SK-N-SH treated with all-trans-retinoic acid at 6 μM for 48 hours (cell line): ENCODE measurements at regions not wholly inside any gene's neighbourhood (a gene's known extent, or its start where the extent isn't known, plus 50 kb on each side); places are given as distances from the start of the nearest gene placed in this dataset.
"Not testable (repeated sequence)": the region's sequence is repeated elsewhere in the genome, so short reads cannot be mapped to it uniquely, and the experiment has no call there.

Experiments
- ATAC-seq: fragments of 200-7000 bp; cut with Tn5 transposase; 3 replicates; pipeline ENCODE4 v1.9.1; 2020; ENCODE audit warnings: mild to moderate bottlenecking, moderate library complexity
- ARNTL ChIP-seq: fragments of 450-650 bp; formaldehyde crosslinking; IDR thresholded peaks from 2 replicates; pipeline ENCODE4 v1.5.0; 2020; ENCODE audit warnings: low read depth, mild to moderate bottlenecking, moderate library complexity, borderline replicate concordance
- CSDC2 ChIP-seq: fragments of 250-450 bp; sonication (Bioruptor Pico); IDR thresholded peaks from 2 replicates; pipeline ENCODE4 v1.5.0; 2020; ENCODE audit warnings: mild to moderate bottlenecking, moderate library complexity
- GLIS3 ChIP-seq: fragments of 250-450 bp; sonication (Bioruptor Pico); IDR thresholded peaks from 2 replicates; pipeline ENCODE4 v1.5.0; 2020; ENCODE audit warnings: mild to moderate bottlenecking, moderate library complexity
- ISL1 ChIP-seq: fragments of 250-450 bp; sonication (Bioruptor Pico); IDR thresholded peaks from 2 replicates; pipeline ENCODE4 v2.1.2; 2022; ENCODE audit warnings: mild to moderate bottlenecking, moderate library complexity
- OSR1 ChIP-seq: fragments of 250-450 bp; sonication (Bioruptor Pico); IDR thresholded peaks from 2 replicates; pipeline ENCODE4 v1.8.0; 2022; ENCODE audit warnings: moderate library complexity, mild to moderate bottlenecking, inconsistent platforms
- PPARA ChIP-seq: fragments of 250-450 bp; sonication (Bioruptor Pico); IDR thresholded peaks from 2 replicates; pipeline ENCODE4 v1.5.0; 2020; ENCODE audit warnings: mild to moderate bottlenecking, borderline replicate concordance
- SNAI2 ChIP-seq: fragments of 250-450 bp; sonication (Bioruptor Pico); IDR thresholded peaks from 2 replicates; pipeline ENCODE4 v1.5.0; 2020; ENCODE audit warnings: mild to moderate bottlenecking, moderate library complexity
- TCF4 ChIP-seq: fragments of 250-450 bp; sonication (Bioruptor Pico); IDR thresholded peaks from 2 replicates; pipeline ENCODE4 v1.8.0; 2021; ENCODE audit warnings: mild to moderate bottlenecking, moderate library complexity, borderline replicate concordance
- ZFP3 ChIP-seq: fragments of 250-450 bp; sonication (Bioruptor Pico); IDR thresholded peaks from 2 replicates; pipeline ENCODE4 v1.5.0; 2020; ENCODE audit warnings: mild to moderate bottlenecking, moderate library complexity
- ZFP30 ChIP-seq: fragments of 450-650 bp; formaldehyde crosslinking; IDR thresholded peaks from 2 replicates; pipeline ENCODE4 v1.5.0; 2022; ENCODE audit warnings: mild to moderate bottlenecking, moderate library complexity
- ZNF70 ChIP-seq: fragments of 450-650 bp; formaldehyde crosslinking; IDR thresholded peaks from 2 replicates; pipeline ENCODE4 v1.5.0; 2020; ENCODE audit warnings: mild to moderate bottlenecking, moderate library complexity
- TF ChIP-seq, protein P1 (sequence below): fragments of 250-450 bp; sonication (Bioruptor Pico); IDR thresholded peaks from 2 replicates; pipeline ENCODE4 v1.8.0; 2021; ENCODE audit warnings: low read depth, mild to moderate bottlenecking, moderate library complexity, borderline replicate concordance
- TF ChIP-seq, protein P2 (sequence below): fragments of 250-450 bp; sonication (Bioruptor Pico); IDR thresholded peaks from 2 replicates; pipeline ENCODE4 v1.5.1; 2021; ENCODE audit warnings: mild to moderate bottlenecking, moderate library complexity
- TF ChIP-seq, protein P3 (sequence below): fragments of 250-450 bp; sonication (Bioruptor Pico); IDR thresholded peaks from 2 replicates; pipeline ENCODE4 v1.5.0; 2020; ENCODE audit warnings: mild to moderate bottlenecking, moderate library complexity
- TF ChIP-seq, protein P4 (sequence below): fragments of 250-450 bp; sonication (Bioruptor Pico); IDR thresholded peaks from 2 replicates; pipeline ENCODE4 v1.8.0; 2020; ENCODE audit warnings: mild to moderate bottlenecking, moderate library complexity, borderline replicate concordance

DNA sequence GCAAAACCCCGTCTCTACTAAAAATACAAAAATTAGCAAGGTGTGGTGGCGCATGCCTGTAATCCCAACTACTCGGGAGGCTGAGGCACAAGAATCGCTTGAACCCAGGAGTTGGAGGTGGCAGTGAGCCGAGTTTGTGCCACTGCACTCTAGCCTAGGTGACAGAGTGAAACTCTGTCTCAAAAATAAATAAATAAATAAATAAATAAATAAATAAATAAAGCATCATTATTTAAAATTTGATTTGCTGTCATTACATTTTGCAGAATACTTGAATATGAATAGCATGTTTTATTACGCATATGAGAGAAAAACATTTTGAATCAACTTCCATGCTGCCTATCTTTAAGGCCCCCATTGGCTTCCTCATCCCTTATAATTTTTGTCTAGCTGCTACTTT is 53.4 kb upstream of the MED14 start:
- not testable (repeated sequence) for ATAC-seq

DNA sequence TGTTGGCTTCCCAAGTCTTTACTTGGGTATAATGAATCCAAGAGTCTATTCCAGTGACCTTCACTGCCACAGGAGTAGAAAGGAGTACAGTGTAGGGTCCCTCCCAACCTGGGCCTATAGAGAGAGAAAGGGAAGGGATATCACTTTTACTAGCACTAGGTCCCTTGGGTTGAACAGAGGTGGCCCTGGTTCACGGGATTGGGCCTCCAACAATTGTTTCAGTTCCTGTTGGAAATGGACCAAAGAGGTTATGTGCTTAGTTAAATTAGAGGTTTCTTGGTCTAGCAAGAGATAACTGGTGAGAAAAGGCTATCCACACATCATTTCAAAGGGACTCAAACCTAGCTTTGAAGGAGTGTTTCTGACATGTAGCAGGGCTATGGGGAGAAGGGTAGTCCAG is 57.1 kb upstream of the MED14 start:
- no peak for ATAC-seq
- TF ChIP-seq ZFP30 (CRISPR knock-in tag) (no peak), SNAI2 (CRISPR knock-in tag) (no peak)

DNA sequence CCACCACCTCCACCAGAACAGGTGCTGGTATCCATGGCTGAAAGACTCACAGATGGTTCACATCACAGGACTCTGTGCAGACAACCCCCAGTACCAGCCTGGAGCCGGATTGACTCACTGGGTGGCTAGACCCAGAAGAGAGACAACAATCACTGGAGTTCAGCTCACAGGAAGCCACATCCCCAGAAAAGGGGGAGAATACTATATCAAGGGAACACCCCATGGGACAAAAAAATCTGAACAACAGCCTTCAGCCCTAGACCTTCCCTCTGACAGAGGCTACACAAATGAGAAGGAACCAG is 59.4 kb upstream of the MED14 start:
- ATAC-seq, result not testable (repeated sequence)

DNA sequence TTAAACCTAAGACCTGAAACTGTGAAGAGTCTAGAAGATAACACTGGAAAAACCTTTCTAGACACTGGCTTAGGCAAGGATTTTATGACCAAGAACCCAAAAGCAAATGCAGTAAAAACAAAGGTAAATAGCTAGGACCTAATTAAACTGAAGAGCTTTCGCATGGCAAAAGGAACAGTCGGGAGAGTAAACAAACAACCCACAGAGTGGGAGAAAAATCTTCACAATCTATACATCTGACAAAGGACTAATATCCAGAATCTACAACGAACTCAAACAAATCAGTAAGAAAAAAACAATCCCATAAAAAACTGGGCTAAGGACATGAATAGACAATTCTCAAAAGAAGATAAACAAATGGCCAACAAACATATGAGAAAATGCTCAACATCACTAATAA is 64.4 kb upstream of the MED14 start:
- not testable (repeated sequence) for ATAC-seq

DNA sequence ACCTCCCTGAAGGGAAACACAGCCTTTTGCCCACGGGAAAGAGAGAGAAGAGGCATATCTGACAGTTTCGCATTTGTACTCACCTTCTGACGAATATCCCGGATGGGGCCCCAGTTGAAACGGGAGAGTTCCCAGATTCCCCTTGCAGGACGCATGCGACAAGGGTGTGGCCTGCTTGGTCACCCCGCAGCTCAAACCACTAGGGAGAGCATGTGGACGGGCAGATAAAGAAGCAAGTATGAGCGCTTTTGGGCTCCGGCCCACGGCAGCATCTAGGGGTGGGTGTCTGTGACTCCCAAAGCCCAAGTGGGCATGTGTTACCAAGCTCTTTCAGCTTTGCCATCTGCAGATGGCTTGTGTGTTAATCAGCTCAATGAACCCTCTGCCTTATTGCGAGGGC is 70.1 kb upstream of the MED14 start:
- no peak for ATAC-seq
- TF ChIP-seq, protein P1, sequence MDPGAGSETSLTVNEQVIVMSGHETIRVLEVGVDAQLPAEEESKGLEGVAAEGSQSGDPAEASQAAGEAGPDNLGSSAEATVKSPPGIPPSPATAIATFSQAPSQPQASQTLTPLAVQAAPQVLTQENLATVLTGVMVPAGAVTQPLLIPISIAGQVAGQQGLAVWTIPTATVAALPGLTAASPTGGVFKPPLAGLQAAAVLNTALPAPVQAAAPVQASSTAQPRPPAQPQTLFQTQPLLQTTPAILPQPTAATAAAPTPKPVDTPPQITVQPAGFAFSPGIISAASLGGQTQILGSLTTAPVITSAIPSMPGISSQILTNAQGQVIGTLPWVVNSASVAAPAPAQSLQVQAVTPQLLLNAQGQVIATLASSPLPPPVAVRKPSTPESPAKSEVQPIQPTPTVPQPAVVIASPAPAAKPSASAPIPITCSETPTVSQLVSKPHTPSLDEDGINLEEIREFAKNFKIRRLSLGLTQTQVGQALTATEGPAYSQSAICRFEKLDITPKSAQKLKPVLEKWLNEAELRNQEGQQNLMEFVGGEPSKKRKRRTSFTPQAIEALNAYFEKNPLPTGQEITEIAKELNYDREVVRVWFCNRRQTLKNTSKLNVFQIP (CRISPR knock-in tag), result no peak
- no peak for TF ChIP-seq OSR1 (CRISPR knock-in tag)
- no peak for TF ChIP-seq ZNF70 (CRISPR knock-in tag)
- TF ChIP-seq CSDC2 (CRISPR knock-in tag), result no peak
- TF ChIP-seq, protein P2, sequence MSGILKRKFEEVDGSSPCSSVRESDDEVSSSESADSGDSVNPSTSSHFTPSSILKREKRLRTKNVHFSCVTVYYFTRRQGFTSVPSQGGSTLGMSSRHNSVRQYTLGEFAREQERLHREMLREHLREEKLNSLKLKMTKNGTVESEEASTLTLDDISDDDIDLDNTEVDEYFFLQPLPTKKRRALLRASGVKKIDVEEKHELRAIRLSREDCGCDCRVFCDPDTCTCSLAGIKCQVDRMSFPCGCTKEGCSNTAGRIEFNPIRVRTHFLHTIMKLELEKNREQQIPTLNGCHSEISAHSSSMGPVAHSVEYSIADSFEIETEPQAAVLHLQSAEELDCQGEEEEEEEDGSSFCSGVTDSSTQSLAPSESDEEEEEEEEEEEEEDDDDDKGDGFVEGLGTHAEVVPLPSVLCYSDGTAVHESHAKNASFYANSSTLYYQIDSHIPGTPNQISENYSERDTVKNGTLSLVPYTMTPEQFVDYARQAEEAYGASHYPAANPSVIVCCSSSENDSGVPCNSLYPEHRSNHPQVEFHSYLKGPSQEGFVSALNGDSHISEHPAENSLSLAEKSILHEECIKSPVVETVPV, result no peak
- no peak for TF ChIP-seq PPARA (CRISPR knock-in tag)
- TF ChIP-seq, protein P3, sequence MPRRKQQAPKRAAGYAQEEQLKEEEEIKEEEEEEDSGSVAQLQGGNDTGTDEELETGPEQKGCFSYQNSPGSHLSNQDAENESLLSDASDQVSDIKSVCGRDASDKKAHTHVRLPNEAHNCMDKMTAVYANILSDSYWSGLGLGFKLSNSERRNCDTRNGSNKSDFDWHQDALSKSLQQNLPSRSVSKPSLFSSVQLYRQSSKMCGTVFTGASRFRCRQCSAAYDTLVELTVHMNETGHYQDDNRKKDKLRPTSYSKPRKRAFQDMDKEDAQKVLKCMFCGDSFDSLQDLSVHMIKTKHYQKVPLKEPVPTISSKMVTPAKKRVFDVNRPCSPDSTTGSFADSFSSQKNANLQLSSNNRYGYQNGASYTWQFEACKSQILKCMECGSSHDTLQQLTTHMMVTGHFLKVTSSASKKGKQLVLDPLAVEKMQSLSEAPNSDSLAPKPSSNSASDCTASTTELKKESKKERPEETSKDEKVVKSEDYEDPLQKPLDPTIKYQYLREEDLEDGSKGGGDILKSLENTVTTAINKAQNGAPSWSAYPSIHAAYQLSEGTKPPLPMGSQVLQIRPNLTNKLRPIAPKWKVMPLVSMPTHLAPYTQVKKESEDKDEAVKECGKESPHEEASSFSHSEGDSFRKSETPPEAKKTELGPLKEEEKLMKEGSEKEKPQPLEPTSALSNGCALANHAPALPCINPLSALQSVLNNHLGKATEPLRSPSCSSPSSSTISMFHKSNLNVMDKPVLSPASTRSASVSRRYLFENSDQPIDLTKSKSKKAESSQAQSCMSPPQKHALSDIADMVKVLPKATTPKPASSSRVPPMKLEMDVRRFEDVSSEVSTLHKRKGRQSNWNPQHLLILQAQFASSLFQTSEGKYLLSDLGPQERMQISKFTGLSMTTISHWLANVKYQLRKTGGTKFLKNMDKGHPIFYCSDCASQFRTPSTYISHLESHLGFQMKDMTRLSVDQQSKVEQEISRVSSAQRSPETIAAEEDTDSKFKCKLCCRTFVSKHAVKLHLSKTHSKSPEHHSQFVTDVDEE (CRISPR knock-in tag), result no peak
- no peak for TF ChIP-seq TCF4 (CRISPR knock-in tag)

DNA sequence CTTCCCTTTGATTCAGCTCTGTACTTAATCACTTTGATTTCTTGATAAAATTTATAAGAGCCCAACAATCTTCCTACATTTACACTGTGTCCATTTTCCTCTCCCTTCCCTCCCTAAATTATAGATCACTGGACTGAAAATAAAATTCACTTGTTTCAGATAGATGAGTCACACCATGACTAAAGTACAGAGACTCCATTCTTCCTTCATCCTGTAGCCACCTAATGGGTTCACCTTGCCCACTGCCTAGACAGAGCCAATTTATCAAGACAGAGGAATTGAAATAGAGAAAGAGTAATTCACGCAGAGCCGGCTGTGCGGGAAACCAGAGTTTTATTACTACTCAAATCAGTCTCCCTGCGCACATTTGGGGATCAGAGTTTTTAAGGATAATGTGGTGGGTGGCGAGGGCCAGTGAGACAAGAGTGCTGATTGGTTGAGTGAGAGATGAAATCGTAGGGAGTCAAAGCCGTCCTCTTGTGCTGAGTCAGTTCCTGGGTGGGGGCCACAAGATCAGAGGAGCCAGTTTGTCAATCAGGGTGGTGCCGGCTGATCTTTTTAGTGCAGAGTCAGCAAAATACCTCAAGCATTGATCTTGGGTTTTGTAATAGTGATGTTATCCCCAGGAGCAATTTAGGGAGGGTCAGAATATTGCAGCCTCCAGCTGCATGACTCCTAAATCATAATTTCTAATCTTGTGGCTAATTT is 71.3 kb upstream of the MED14 start:
- no peak for ATAC-seq
- no peak for TF ChIP-seq ISL1 (CRISPR knock-in tag)
- no peak for TF ChIP-seq ZNF70 (CRISPR knock-in tag)
- TF ChIP-seq, protein P4, sequence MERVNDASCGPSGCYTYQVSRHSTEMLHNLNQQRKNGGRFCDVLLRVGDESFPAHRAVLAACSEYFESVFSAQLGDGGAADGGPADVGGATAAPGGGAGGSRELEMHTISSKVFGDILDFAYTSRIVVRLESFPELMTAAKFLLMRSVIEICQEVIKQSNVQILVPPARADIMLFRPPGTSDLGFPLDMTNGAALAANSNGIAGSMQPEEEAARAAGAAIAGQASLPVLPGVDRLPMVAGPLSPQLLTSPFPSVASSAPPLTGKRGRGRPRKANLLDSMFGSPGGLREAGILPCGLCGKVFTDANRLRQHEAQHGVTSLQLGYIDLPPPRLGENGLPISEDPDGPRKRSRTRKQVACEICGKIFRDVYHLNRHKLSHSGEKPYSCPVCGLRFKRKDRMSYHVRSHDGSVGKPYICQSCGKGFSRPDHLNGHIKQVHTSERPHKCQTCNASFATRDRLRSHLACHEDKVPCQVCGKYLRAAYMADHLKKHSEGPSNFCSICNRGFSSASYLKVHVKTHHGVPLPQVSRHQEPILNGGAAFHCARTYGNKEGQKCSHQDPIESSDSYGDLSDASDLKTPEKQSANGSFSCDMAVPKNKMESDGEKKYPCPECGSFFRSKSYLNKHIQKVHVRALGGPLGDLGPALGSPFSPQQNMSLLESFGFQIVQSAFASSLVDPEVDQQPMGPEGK (CRISPR knock-in tag), result no peak
- TF ChIP-seq GLIS3 (CRISPR knock-in tag), result no peak
- no peak for TF ChIP-seq ZFP3 (CRISPR knock-in tag)
- no peak for TF ChIP-seq ZFP30 (CRISPR knock-in tag)
- TF ChIP-seq ARNTL (CRISPR knock-in tag), result no peak
- TF ChIP-seq, protein P3 (CRISPR knock-in tag), result no peak
